Kidney capillary endothelial cell (primary cell): ENCODE measurements at regions not wholly inside any gene's neighbourhood (a gene's known extent, or its start where the extent isn't known, plus 50 kb on each side); places are given as distances from the start of the nearest gene placed in this dataset.
A peak's percentile ranks its signal among the peaks of the same experiment; 100 is the strongest.
"Not testable (repeated sequence)": the region's sequence is repeated elsewhere in the genome, so short reads cannot be mapped to it uniquely, and the experiment has no call there.

ENCODE experiments used
- DNase-seq: peaks from one replicate; pipeline ENCODE4 v3.0.0-alpha.2; 2018; ENCODE audit warnings: low spot score

GRCh38 chrX:76509775-76510174 lies 82.3 kb downstream of the MAGEE1 start:
- DNase-seq = no peak

DNA sequence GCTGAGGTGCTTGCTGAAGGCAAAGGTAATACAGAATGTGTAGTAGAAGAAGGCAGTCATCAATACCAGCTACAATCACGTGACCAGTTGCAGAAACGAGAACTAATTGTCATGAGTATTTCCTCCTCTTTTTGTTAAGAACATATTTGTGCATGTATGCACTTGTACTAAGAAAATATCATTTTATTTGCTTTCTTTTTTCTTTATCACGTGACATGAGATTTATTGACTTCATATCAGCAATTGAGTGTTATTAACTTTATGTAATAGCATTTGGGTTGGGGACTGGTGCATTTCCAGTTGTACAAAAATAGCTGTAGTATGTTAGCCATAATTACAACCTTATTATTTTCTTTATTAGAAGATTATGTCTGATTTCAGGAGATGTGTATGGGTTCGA lies 90.0 kb downstream of the MAGEE1 start:
- no peak for DNase-seq

- DNase-seq = no peak
These were observed 93.0 kb downstream of the MAGEE1 start for GRCh38 chrX:76520273-76521054.

DNA sequence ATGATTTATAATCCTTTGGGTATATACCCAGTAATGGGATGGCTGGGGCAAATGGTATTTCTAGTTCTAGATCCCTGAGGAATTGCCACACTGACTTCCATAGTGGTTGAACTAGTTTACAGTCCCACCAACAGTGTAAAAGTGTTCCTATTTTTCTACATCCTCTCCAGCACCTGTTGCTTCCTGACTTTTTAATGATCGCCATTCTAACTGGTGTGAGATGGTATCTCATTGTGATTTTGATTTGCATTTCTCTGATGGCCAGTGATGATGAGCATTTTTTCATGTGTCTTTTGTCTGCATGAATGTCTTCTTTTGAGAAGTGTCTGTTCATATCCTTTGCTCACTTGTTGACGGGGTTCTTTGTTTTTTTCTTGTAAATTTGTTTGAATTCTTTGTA lies 108.2 kb downstream of the MAGEE1 start:
- not testable (repeated sequence) for DNase-seq

DNA sequence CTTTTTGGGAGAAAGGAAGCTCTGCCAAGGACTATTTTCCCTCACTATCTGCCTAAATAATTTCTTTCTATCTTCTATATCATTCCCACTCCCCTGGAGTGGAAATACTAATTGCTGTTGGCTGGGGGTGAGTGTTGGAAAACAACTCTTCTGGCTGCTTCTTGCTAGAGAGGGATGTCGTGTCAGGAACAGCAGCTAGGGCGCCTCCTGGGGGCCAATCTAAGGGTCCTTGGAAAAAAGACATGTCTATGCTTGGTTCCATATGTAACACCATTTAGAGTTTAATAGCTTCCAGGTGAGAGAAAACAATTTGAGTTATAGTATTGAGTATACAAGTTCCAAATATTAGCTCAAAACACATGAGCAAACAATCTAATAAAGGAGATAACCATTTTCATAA lies 111.3 kb downstream of the MAGEE1 start:
- DNase-seq = no peak

DNA sequence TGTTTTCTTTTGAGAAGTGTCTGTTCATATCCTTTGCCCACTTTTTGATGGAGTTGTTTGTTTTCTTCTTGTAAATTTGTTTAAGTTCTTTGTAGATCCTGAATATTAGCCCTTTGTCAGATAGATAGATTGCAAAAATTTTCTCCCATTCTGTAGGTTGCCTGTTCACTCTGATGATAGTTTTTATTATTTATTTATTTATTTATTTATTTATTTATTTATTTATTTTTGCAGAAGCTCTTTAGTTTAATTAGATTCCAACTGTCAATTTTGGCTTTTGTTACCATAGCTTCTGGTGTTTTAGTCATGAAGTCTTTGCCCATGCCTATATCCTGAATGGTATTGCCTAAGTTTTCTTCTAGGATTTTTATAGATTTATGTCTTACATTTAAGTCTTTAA lies 115.9 kb downstream of the MAGEE1 start:
- not testable (repeated sequence) for DNase-seq

- DNase-seq = no peak
These were observed 122.5 kb downstream of the MAGEE1 start for GRCh38 chrX:76550016-76550415.

- no peak for DNase-seq
These were observed 127.8 kb downstream of the MAGEE1 start for GRCh38 chrX:76555269-76555668.

- DNase-seq = peak; percentile 4
These were observed 128.3 kb downstream of the MAGEE1 start for GRCh38 chrX:76555816-76556215.

DNA sequence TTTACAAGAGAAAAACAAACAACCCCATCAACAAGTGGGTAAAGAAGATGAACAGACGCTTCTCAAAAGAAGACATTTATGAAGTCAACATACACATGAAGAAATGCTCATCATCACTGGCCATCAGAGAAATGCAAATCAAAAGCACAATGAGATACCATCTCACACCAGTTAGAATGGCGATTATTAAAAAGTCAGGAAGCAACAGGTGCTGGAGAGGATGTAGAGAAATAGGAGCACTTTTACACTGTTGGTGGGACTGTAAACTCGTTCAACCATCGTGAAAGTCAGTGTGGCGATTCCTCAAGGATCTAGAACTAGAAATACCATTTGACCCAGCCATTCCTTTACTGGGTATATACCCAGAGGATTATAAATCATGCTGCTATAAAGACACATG lies 137.3 kb downstream of the MAGEE1 start:
- not testable (repeated sequence) for DNase-seq

- no peak for DNase-seq
These were observed 177.9 kb downstream of the MAGEE1 start for GRCh38 chrX:76605390-76605789.

DNA sequence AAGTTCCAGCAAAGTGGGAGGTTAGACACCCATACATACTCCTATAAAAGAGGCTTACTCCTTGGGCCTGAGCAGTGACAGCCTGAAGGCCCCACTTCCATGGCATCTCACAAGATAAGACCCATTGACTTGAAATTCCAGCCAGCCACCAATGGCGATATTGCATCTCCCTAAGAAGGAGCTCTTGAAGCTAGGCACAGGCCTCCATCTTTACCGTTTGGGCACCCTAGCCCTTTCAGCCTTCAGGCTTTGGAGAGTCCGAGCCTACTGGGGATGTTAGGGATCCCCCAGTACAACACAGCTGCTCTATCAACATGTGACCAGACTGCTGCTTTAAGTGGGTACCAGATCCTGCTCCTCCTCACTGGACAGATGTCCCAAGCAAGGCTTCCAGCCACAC lies 189.5 kb downstream of the MAGEE1 start:
- DNase-seq = no peak

GRCh38 chrX:76643590-76643989 lies 216.1 kb downstream of the MAGEE1 start:
- DNase-seq = no peak

DNA sequence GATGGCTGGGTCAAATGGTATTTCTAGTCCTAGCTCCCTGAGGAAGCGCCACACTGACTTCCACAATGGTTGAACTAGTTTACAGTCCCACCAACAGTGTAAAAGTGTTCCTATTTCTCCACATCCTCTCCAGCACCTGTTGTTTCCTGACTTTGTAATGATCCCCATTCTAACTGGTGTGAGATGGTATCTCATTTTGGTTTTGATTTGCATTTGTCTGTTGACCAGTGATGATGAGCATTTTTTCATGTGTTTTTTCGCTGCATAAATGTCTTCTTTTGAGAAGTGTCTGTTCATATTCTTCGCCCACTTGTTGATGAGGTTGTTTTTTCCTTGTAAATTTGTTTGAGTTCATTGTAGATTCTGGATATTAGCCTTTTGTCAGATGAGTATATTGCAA lies 223.9 kb downstream of the MAGEE1 start:
- DNase-seq = not testable (repeated sequence)

DNA sequence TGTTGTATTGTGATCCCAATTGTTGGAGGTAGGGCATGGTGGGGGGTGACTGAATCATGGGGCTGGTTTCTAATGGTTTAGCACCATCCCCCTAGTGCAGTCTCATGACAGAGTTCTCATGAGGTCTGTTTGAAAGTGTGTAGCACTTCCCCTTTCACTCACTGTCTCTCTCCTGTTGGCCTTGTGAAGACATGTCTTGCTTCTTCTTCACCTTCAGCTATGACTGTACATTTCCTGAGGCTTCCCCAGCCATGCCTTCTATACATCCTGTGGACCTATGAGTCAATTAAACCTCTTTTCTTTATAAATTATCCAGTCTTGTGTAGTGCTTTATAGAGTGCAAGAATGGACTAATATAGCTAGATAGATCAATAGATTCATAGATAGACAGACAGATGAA lies 230.0 kb downstream of the MAGEE1 start:
- DNase-seq = no peak
